ENCODE measurements at regions not wholly inside any gene's neighbourhood (a gene's known extent, or its start where the extent isn't known, plus 50 kb on each side); places are given as distances from the start of the nearest gene placed in this dataset.
"Not testable (repeated sequence)": the region's sequence is repeated elsewhere in the genome, so short reads cannot be mapped to it uniquely, and the experiment has no call there.

DNA sequence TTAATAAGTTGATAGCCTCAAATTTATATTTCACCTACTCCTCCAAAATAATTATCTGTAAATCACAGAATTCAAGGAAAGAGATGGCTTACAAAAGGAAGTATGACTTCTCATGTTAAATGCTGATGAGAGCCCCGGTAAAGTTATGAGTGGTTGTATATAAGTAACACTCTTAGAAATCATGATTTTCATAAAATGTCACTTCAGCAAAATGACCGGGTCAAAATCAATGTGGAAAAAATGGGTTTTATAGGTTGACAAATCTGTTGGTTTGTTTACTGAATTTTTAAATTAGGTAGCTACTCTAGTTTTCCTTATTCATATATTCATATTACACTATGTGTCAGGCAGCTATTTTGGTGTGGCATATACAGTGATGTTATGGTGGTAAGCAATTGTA is 1131.0 kb downstream of the TAF11L14 start:
- intact Hi-C loops (cut with micrococcal nuclease): no loop called here

DNA sequence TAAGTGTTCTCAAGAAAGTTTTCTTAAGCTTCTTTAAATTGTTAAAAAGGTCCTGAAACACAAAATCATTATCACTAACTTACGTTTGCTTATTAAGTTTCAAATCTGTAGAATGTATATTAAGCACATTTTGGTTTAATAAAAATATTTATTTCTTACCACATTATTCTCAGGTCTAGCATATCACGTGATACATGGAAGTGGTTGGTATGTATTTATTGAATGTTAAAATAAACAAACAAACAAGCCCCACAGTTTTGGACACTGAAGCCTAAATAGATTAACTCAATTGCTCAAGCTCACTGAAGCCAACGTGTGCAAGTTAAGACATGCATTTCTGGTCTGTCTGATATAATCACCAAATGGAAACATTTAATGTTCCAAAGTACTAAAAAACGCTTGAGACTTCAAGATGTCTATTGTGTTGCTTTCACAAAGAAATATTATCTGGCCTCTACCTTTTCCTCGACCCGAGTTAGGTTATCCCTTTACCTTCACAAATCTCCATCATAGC is 1136.9 kb downstream of the TAF11L14 start:
- intact Hi-C loops (cut with micrococcal nuclease): no loop called here

DNA sequence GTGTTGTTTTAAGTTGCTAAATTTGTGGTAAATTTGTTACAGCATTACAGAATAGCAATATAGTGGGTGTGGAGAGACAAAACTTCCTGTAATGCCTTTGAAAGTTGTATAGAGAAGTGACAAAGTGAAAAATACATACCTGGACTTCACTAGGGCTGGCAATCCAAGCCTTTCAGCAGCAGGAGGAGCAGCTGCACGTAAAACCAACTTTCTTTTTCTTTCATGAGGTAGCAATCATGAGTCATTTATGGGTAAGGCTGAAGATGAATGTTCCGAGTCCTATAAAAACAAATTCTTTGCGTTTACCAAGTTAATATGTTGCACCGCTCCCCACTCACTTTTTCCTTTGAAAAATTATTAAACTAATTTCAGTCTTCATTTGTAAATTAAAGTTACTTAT is 1138.2 kb downstream of the TAF11L14 start:
- intact Hi-C loops (cut with micrococcal nuclease): no loop called here

DNA sequence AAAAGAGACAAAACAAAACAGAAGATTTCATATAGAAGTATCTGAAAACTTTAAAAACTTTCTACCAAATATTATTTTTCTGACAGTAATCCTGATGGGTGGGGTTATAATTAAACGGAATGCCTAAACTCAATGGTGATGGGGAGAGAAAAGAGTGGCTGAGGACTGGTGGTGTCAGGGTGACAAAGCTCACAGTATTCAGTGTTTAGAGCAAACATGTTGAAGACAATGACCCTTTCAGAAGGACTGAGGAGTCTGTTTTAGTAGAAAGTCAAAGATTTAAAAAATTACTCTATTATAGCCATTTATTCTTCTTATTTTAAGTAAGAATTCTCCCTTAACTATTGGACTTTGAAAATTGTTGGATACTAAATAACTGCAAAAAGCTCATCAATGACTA is 1144.0 kb downstream of the TAF11L14 start:
- intact Hi-C loops (cut with micrococcal nuclease): no loop called here

DNA sequence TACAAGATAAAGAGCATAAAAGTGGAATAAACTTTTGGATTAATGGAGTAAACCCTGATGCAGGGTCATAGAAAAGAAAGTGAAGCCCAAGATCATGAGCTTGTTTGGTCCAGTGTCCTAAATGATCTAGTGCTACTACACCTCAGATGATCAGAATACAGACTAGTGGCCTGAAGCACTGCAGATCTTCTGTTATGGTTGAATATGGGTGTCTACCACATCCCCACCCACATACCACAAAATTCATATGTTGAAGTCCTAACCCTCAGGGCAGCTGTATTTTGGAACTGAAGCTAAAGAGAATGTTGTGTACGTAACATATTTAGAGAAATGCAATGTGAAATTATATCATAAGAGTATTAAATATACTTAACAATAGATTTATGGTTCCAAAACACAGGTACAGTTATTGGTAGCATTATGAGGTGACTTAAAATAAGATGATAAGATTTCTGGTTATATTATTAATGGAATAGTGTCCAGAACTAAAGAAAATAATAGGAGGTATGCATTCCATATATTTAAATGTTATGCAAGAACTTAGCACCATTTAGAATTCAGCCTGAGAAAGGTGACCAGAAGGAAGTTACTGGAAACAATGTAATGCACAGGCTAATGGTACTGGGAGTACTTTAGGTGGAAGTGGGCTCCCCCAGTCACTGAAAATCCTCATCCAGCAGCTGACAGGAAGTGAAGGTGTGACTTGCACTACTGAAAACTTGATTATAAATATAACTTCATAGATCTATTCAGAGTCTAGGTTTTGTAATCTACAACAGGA is 1155.1 kb downstream of the TAF11L14 start:
- intact Hi-C loops (cut with micrococcal nuclease): no loop called here

DNA sequence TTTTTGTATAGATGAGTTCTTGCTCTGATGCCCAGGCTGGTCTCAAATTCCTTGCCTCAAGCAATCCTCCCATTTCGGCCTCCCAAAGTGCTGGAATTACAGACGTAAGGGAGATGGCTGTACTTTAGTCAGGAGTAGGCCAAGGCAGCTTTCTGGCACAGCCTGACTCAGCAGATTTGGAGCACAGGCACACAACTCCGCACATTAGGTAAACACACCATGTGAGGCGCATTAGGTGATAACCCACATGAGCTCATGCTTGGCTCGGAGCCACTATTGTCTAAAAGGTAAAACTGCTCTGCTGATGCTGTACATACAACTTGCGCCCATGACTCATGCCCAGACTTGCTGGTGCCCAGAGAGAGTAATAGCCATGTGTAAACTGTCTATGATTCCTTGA is 1157.9 kb downstream of the TAF11L14 start:
- intact Hi-C loops (cut with micrococcal nuclease): no loop called here

DNA sequence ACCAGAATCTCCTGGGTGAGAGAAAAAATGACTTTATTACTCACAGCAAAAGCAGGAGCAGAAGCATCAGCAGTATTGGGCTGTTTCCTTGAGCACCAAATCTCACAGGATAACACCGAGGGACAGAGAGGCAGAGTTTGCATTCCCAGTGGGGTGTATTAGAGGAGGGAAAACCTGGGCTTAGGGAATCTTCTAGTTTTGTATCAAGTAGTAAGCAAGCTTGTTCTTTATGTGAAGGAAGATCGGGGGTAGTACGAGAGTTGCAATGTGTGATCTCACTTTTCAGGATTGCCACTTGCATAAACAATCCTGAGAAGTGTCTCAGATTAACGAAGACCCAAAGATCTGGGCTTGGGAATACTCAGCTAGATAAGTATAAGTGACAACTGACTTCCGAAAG is 1163.0 kb downstream of the TAF11L14 start:
- intact Hi-C loops (cut with micrococcal nuclease): no loop called here

DNA sequence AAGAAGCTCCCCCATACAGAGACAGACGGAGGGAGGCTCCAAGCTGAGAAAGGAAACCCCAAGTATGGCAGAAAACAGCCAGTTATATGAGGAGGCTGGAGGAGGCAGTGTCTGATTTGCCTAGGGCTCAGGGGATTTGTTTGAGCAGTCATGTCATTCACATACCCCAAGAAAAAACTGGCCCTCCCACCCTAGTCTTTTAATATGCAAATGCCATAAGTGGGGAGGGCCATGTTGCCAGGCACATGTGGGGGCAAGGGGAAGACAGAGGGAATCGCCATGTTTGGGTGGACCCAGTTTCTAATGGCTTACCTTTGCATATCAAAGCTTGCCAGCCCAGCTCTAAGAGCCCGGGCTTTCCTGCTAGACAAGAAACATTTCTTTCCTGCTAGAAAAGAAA is 1163.8 kb downstream of the TAF11L14 start:
- intact Hi-C loops (cut with micrococcal nuclease): no loop called here

DNA sequence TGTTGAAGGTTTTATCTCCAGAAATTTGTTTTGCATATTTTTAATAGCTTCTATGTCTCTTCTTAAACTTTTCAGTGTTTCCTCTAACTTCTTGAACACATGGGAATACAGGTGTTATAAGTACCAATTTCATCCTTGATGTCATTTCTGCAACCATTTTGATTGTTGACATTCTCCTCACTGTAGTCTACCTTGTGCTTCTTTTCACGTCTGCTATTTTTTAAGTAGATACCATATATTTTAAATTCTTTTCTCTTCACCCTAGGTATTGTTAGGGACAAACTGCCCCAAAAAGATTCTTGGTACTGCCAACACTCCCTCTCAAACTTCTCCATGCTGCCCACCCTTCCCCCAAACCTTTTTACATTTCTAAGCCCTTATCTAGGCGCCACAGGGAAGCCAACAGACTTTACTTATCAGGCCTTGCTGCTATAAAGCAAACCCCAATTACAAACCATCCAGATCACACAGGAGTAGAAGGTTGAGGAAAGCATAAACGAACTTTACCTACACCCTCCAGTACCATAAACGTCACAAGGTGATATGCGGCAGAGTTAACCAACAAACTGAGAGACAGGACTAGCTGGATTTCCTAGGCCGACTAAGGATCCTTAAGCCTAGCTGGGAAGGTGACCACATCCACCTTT is 1165.3 kb downstream of the TAF11L14 start:
- intact Hi-C loops (cut with micrococcal nuclease): no loop called here

DNA sequence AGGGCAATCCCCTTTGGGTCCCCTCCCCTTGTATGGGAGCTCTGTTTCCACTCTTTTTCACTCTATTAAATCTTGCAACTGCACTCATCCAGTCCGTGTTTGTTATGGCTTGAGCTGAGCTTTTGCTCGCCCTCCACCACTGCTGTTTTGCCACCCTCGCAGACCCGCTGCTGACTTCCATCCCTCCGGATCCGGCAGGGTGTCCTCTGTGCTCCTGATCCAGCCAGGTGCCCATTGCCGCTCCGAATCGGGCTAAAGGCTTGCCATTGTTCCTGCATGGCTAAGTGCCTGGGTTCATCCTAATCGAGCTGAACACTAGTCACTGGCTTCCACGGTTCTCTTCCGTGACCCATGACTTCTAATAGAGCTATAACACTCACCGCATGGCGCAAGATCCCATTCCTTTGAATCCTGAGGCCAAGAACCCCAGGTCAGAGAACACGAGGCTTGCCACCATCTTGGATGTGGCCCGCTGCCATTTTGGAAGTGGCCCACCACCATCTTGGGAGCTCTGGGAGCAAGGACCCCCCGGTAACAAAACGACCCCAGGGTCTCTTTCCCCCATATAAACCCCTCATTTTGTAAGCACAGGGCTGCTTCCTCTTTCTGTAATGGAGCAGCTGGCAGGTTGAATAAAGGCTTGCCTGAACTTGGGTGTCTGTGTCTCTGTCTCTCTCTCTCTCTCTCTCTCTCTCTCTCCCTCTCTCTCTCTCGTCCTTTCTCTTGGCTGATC is 1166.2 kb downstream of the TAF11L14 start:
- intact Hi-C loops (cut with micrococcal nuclease): no loop called here

DNA sequence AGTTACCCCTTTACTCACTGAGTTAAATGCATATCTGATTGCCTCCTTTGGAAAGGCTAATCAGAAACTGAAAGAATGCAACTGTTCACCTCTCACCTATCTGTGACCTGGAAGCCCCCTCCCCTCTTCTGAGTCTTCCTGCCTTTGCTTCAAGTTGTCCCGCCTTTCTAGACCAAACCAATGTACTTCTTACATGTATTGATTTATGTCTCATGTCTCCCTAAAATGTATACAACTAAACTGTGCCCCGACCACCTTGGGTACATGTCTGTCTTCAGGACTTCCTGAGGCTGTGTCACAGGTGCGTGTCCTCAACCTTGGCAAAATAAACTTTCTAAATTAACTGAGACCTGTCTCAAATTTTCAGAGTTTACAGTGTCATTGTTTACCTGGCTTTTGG is 1167.2 kb downstream of the TAF11L14 start:
- intact Hi-C loops (cut with micrococcal nuclease): not testable (repeated sequence)

DNA sequence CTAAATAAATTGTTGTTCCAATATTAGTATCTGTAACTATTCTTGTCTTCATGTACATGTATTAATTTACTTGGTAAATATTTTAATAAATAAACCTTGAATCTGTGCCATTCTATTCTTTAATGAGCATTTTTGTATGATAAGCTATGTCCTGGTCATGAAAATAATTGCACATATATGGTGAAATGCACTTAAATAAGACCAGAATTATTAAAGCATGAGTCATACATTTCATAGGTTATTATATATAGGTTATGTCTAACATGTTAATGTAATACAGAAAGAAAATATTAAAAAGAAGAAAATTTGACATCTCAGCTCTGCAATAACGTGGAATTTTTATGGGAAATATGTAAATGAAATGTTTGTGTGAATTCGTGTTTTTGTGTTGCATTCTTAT is 1168.1 kb downstream of the TAF11L14 start:
- intact Hi-C loops (cut with micrococcal nuclease): no loop called here

DNA sequence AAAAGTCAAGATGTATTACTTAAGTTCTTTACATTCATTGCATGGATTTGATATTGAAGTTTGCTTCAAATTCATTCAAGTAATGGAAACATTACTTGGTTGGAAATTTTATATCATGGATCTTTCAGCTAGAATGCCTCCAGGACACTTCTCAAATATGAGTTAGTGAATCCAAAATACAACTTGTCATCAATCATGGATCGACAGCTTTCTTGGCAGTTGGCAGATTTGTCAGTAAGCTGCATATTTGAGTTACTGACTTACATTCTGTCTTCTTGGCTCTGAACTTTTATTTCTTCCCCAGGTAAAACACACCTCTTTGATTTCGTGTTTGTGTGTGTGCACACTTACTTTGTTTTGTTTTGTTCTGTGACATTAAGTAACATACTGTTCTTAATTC is 1171.1 kb downstream of the TAF11L14 start:
- intact Hi-C loops (cut with micrococcal nuclease): no loop called here

DNA sequence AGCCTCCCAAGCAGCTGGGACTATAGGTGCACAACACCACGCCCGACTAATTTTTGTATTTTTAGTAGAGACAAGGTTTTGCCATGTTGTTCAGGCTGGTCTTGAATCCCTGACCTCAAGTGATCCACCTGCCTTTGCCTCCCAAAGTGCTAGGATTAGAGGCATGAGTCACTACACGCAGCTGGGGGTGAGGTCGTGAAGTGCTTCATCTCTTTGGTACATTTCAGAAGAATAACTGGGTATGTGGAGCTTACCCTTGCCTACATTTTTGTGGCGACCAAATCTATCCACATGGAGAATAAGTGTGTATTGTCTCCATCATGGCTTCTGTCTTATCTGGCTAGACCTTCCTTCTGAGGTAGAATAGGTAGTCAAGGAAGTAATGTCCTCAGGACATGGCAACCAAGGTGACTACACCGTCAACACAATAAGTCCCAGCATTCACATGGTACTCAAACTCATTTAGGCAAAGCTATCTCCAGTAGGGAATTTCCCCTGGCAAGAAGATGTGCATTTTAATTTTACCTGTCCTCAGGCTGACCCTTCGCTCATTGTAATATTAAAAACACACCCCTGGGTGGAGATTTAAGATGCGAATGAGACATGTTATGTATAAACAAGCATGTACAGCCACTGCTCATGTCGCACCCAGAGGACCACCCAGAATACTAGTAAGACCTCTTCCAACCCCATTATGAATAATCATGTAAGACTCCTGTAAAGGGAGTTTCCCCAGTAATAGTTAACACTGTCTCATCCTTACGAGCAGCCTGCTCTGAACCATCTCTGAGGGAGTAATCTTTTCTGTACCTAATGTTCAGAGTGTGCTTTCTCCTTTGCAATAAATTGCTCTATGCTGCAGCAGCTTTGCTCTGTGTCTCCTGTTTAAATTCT is 1173.2 kb downstream of the TAF11L14 start:
- intact Hi-C loops (cut with micrococcal nuclease): no loop called here

DNA sequence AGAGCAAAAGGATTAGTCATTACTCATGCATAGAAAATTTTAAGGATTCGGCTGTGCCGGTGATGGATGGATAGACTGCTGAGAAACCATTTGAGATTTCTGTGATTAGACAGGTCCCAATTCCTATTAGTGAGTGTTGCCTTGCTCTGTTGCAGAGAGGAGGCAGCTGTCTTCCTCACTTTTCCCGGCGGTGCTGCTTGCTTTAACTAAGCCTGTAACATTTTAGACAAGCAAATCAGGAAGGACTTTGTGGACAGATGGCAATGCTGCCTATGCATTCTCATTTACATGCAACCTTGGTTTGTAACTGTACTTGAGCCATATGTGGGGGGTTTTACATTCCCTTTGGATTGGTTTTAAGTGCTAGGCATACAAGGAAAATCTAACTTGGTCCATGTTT is 1176.3 kb downstream of the CDH18 start:
- intact Hi-C loops (cut with micrococcal nuclease): no loop called here

DNA sequence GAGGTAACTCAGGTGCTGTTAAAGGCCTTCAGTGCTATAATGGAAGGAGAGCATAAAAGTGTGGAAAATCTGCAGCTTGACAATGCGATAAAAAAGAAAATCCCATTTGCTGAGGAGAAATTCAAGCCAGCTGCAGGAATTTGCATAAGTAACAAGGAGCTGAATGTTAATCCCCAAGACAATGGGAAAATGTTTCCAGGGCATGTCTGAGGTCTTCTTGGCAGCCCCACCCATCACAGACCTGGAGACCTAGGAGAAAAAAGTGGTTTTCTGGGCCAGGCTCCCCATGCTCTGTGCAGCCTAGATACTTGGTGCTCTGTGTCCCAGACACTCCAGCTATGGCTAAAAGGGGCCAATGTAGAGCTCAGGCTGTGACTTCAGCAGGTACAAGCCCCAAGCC is 1159.6 kb downstream of the CDH18 start:
- intact Hi-C loops (cut with micrococcal nuclease): no loop called here

DNA sequence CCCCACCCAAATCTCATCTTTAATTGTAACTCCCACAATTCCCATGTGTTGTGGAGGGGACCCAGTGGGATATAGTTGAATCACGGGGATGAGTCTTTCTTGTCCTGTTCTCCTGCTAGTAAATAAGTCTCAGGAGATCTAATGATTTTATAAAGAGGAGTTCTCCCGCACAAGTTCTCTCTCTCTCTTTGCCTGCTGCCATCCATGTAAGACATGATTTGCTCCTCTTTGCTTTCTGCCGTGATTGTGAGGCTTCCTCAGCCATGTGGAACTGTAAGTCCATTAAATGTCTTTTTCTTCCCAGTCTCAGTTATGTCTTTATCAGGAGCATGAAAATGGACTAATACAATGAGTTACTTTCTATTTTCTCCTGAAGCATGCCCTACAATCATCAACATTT is 1158.5 kb downstream of the CDH18 start:
- intact Hi-C loops (cut with micrococcal nuclease): no loop called here

DNA sequence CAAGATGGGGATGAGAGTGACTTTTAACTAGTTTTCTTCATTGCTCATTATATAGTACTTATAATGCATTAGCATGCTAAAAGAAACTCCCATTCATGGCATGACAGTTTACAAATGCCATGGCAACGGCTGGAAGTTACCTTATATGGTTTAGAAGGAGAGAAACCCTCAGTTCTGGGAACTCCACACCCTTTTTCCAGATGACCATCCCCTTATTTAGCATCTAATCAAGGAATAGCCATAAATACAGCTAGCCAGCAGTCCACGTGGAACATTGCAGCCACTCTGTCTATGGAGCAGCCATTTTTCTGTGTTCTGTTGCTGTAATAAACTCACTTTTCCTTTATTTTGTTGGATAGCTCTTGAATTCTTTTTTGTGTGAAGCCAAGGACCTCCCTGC is 1137.8 kb downstream of the CDH18 start:
- intact Hi-C loops (cut with micrococcal nuclease): no loop called here

DNA sequence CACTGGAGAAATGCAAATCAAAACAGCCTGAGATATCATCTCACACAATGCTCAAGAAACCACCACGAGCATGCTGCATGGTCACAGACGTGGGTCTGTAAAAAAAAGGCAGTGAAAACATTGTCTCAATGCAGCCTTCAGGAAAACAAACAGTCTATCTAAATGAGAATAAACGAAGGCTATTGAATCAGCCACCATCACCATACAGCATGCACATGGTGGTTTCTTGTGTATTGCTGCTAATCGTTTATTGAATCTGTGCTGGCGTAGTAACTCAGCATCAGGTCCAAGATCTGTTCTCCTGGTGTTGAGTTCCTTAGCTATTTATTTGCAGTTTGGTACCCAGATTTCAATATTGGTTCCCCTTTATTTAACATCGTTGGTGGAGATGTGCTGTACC is 1115.0 kb downstream of the CDH18 start:
- intact Hi-C loops (cut with micrococcal nuclease): no loop called here

DNA sequence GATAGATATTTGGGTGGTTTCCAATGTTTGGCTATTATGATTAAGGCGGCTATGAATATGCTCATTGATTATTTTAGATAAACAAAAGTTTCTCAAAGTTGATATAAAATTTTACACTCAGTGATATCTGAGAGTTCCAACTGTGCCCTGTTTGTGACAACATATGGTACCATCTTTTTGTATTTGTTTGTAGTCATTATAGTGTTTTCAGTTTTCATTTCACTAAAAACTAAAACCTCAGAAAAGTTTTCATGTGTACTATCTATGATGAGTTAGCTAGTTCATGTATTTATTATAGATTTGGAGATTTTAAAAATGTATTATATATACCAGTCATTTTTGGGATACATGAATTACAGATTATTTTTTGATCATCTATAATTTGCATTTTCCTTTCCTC is 1111.4 kb downstream of the CDH18 start:
- intact Hi-C loops (cut with micrococcal nuclease): no loop called here

DNA sequence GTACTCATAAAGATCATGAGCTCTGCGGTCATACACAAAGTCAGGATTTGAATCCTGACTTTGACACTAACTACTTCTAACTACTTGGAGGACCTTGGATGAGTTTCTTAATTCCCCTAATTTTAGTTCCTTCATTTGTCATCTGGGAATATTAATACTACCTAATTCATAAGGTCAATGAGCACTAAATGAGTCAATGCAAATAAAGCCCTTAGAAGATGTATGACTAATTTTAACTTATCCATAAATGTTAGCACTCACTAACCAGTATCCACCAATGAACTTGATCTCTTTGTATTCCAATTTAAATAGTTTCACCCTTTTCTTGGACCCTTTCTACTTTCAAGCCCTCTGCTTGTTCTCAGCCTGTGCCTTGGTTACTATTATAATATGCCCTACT is 1106.4 kb downstream of the CDH18 start:
- intact Hi-C loops (cut with micrococcal nuclease): no loop called here
